NCI-H526 (cell line): ENCODE measurements at regions not wholly inside any gene's neighbourhood (a gene's known extent, or its start where the extent isn't known, plus 50 kb on each side); places are given as distances from the start of the nearest gene placed in this dataset.

Experiments
- DNase-seq, 2 experiments: peaks; one replicate each; lab custom pipeline; 2025; lab: John Stamatoyannopoulos, UW

DNA sequence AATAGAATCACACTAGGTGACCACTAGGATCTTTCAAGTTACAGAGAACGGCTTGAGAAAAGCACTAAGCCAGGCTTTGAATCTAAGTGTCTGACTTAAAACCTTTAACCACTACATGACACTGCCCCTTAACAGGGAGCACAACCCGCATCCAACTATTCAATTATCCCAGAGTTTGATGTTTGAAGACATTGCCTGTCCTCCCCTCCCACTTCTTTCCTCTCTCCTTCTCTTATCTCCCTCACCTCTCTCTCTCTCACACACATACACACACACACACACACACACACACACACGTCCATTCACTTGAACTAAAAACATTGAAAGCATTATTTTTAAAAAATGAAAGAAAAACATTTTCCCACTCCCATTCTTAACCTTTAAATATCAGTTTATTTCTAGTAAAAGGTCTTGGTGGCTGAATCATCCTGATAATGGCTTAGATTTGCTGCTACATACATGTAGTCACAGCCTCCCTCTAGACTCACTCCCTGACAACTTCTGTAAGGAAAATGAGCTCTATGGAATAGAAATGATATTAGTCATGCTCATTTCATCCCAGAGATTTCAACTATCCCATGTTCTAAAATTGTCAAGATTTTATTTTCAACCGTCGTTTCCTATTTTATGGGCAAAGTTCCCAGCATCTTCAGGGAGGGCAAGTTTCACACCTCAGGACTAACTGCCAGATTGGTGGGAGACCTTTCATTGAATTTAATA lies 53.5 kb upstream of the RAP1B start:
- DNase-seq: no peak

DNA sequence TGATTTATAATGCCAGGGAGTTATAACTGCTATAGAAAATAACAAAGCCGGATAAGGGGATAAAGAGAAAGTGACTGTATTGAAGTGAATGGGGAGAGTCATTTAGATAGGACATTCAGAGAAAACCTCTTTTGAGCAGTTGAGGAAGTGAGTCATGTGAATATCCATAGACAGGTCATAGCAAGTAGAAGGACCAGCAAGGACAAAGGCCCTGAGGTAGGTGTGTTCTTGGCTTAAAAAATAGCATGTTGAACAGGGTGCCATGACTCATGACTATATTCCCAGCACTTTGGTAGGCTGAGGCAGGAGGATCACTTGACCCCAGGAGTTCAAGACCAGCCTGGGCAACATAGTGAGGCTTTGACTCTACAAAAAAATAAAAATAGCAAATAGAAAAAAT lies 51.5 kb upstream of the RAP1B start:
- DNase-seq: no peak

DNA sequence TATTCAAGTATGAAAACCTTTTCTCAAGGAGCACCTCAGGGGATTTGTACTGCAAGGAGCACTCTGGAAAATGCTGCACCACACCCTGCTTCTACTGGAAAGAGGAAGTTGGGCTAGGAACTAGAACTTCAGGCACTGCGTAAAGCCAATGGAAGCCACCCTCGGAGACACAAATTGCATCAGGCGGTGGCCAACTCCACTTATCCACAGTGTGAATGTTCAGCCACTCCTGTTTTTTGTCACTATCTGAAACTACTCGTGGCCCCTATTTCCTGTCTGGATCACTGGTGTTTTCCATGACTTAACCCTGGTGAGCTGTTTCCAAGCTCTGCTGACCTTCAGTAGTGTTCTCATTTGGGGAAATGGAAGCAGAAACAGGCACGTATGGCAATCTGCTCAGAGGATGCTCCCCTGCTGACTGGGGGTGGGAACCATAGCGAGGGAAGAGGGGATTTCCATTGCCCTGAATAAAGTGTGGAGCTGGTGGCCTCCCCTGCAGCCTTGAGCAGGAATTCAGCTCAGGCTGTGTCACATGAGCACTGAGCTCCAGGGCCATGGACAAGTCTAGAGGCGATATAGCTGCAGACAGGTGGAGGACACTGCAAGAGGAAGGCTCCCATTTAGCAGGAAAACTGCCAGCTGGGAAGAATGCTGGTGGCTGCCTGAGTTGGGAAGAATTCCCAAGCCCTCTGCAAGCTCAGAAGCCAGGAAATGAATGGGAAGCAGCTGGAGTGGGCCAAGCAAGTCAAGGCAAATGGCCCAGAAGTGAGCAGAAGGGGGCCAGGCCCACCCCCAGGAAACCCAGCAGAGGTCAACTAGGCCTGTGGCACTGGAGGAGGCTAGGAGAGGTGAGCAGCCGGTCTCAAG lies 50.5 kb upstream of the RAP1B start:
- DNase-seq: no peak

- no peak for DNase-seq
Measured at GRCh38 chr12:68560851-68561422, 49.8 kb upstream of the RAP1B start.
